ENCODE measurements at regions not wholly inside any gene's neighbourhood (a gene's known extent, or its start where the extent isn't known, plus 50 kb on each side); places are given as distances from the start of the nearest gene placed in this dataset.

DNA sequence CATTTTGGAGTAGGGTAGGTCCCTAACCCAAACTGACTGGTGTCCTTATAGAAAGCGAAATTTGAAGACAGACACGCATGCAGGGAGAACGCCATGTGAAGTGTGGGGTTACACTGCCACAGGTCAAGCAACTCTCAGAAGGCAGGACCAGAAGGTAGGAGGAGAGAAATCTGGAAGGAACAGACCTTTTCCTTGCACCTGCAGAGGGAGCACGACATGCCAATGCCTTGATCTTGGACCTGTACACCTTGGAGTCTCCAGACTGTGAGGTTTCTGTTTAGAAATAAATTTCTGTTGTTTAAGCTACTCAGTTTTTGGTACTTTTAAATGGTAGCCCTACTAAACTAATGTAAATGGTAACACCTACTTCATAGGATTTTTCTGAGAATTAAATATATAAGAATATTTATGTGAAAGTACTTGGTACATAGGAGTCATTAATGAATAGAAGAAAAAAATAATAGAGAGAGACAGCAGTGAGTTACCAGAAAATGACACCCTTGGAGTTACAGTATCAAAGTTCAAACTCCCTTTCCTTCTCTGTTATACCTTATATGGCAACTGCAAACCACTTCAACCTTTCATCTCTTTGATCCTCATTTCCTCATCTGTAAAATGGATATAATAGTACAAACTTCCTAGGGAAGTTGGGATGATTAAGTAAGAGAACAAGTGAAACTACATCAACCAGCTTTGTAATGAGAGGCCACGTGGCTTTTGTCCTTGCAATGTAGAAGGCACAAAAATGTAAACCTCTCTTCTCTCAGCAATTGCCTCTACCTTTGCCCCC is 184.9 kb upstream of the PARD3B start:
- TF ChIP-seq, protein P1, sequence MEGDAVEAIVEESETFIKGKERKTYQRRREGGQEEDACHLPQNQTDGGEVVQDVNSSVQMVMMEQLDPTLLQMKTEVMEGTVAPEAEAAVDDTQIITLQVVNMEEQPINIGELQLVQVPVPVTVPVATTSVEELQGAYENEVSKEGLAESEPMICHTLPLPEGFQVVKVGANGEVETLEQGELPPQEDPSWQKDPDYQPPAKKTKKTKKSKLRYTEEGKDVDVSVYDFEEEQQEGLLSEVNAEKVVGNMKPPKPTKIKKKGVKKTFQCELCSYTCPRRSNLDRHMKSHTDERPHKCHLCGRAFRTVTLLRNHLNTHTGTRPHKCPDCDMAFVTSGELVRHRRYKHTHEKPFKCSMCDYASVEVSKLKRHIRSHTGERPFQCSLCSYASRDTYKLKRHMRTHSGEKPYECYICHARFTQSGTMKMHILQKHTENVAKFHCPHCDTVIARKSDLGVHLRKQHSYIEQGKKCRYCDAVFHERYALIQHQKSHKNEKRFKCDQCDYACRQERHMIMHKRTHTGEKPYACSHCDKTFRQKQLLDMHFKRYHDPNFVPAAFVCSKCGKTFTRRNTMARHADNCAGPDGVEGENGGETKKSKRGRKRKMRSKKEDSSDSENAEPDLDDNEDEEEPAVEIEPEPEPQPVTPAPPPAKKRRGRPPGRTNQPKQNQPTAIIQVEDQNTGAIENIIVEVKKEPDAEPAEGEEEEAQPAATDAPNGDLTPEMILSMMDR (IDR thresholded peaks at IDR 0.05; ENCODE audit: insufficient read depth, low read length, severe bottlenecking), result no peak
- DNase-seq (ENCODE audit: low read depth), result no peak
- no peaks in the 10 kb centered on the region for H3K27me3 ChIP-seq (ENCODE audit: control insufficient read depth, insufficient read depth, low read length)
- no peak overlapping the region for H3K4me3 ChIP-seq (ENCODE audit: low read depth, low read length)
- no peak for FAIRE-seq
- H3K36me3 ChIP-seq (ENCODE audit: control insufficient read depth, insufficient read depth, low read length), result no peaks in the 10 kb centered on the region

DNA sequence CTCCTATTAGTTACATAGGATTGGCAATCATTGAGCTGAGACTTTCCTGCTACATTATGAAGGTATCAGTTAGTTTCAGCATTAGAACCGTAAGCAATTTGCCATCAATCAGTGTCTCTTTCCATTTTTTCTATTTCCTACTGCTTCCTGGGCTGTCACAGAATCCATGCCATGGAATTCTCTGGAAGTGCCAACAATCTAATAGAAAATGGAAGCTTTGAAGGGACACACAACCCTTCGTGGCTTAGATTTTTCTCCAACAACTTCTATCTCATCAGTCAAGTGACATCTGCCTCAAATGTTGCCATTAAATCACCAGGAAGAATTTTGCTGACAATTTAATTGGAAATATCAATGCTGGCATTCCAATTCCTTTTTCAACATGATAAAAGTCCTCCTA is 183.5 kb upstream of the PARD3B start:
- DNase-seq (ENCODE audit: low read depth) (no peak), FAIRE-seq (no peak)
- H3K36me3 ChIP-seq (ENCODE audit: control insufficient read depth, insufficient read depth, low read length), result no peaks in the 10 kb centered on the region
- TF ChIP-seq, protein P1 (IDR thresholded peaks at IDR 0.05; ENCODE audit: insufficient read depth, low read length, severe bottlenecking), result no peak
- H3K27me3 ChIP-seq (ENCODE audit: control insufficient read depth, insufficient read depth, low read length), result no peaks in the 10 kb centered on the region
- H3K4me3 ChIP-seq (ENCODE audit: low read depth, low read length), result no peak overlapping the region

DNA sequence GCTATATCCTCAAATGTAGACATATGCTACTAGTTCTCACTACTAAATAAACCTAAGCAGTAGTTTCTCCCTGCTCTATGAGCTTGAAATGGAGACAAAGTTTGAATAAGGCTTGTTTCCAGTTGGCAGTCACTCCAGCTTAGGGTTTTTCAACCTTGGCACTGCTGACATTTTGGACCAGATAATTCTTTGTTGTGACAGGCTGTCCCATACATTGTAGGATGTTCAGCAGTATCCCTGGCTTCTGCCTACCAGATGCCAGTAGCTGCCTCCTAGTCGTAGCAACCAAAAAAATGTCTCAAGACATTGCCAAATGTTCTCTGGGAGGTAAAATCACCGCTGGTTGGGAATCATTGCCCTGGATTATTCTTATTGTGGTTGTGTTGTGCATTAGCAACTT is 182.7 kb upstream of the PARD3B start:
- Histone ChIP-seq H3K27me3 (ENCODE audit: control insufficient read depth, insufficient read depth, low read length) (no peaks in the 10 kb centered on the region), H3K4me3 (ENCODE audit: low read depth, low read length) (no peak overlapping the region), H3K36me3 (ENCODE audit: control insufficient read depth, insufficient read depth, low read length) (no peaks in the 10 kb centered on the region)
- TF ChIP-seq, protein P1 (IDR thresholded peaks at IDR 0.05; ENCODE audit: insufficient read depth, low read length, severe bottlenecking), result no peak
- DNase-seq (ENCODE audit: low read depth), result no peak
- no peak for FAIRE-seq

DNA sequence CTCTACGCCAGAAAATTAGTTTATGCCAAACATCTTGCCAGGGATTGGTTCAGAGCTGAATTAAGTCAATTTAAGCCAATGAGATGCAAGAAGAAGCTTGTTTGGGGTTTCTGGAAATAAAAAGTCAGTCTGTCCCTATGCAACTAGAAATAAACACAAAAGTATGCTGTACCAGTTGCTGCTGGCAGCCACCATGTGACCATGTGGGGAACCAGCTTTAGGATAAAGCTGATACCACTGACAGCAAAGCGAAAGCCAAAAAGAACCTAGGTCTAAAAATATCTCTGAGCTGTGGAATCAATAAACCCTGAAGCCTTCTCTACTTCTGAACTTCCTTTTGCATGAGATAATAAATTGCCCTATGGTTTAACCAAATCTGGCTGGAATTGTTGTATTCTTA is 181.8 kb upstream of the PARD3B start:
- FAIRE-seq, result no peak
- DNase-seq (ENCODE audit: low read depth), result no peak

DNA sequence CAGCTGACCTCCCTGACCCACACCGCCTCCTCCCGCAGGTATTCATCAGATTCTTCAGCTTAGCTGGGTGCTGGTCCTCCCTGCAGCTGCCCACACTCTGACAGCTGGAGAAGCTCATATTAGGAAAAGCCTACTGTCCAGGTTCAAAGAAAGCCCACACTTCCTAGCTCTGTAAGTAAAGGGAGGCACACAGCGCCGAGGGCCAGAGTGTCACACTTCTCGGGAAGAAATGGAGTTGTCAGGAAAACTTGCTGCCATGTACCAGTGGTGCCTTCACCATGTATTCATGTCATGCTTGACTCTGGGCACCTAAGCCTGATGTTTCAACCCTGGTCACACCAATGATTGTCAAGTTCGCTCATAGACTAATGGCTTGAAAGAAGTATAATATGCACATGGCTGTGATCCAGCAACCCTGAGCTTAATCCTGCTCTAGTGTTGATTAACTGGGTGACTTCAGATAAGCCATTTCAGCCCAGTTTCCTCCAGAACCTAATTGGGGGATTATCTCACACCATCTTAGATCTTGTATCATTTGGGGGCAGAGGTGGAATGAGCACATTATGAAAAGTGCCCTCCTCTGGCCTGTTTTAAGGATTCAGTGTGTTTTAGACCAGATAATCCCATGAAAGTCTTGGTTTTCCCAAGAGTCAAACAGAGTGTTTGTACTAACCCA is 180.3 kb upstream of the PARD3B start:
- no peak for DNase-seq (ENCODE audit: low read depth)
- H3K4me3 ChIP-seq (ENCODE audit: low read depth, low read length), result no peak overlapping the region
- no peaks in the 10 kb centered on the region for H3K27me3 ChIP-seq (ENCODE audit: control insufficient read depth, insufficient read depth, low read length)
- no peaks in the 10 kb centered on the region for H3K36me3 ChIP-seq (ENCODE audit: control insufficient read depth, insufficient read depth, low read length)
- TF ChIP-seq, protein P1 (IDR thresholded peaks at IDR 0.05; ENCODE audit: insufficient read depth, low read length, severe bottlenecking), result no peak
- FAIRE-seq, result no peak

More for the DNA sequence above, 181.8 kb upstream of the PARD3B start:
- H3K4me3 ChIP-seq (ENCODE audit: low read depth, low read length), result no peak overlapping the region
- TF ChIP-seq, protein P1 (IDR thresholded peaks at IDR 0.05; ENCODE audit: insufficient read depth, low read length, severe bottlenecking), result no peak
- H3K27me3 ChIP-seq (ENCODE audit: control insufficient read depth, insufficient read depth, low read length), result no peaks in the 10 kb centered on the region
- no peaks in the 10 kb centered on the region for H3K36me3 ChIP-seq (ENCODE audit: control insufficient read depth, insufficient read depth, low read length)
